ENCODE measurements at regions not wholly inside any gene's neighbourhood (a gene's known extent, or its start where the extent isn't known, plus 50 kb on each side); places are given as distances from the start of the nearest gene placed in this dataset.

GRCh38 chr2:2671826-2672225 lies 340.8 kb upstream of the MYT1L start:
- Mint-ChIP-seq H3K27me3 (no peaks in the 10 kb centered on the region), H3K27ac (no peak overlapping the region), H3K4me1 (no peaks in the 10 kb centered on the region), H3K36me3 (ENCODE audit: low read depth) (no peaks in the 10 kb centered on the region), H3K4me3 (no peak overlapping the region), H3K9me3 (no peaks in the 10 kb centered on the region)
- intact Hi-C loops (cut with micrococcal nuclease): no loop called here
- no peak for DNase-seq

GRCh38 chr2:2669316-2669715 lies 338.2 kb upstream of the MYT1L start:
- Mint-ChIP-seq H3K4me3 (no peak overlapping the region), H3K9me3 (no peaks in the 10 kb centered on the region), H3K36me3 (ENCODE audit: low read depth) (no peaks in the 10 kb centered on the region), H3K27me3 (no peaks in the 10 kb centered on the region), H3K27ac (no peak overlapping the region), H3K4me1 (no peaks in the 10 kb centered on the region)
- no peak for DNase-seq
- intact Hi-C loops (cut with micrococcal nuclease): no loop called here

GRCh38 chr2:2668681-2669265 lies 337.7 kb upstream of the MYT1L start:
- no peaks in the 10 kb centered on the region for H3K4me1 Mint-ChIP-seq
- no peaks in the 10 kb centered on the region for H3K36me3 Mint-ChIP-seq (ENCODE audit: low read depth)
- no peak overlapping the region for H3K4me3 Mint-ChIP-seq
- H3K27ac Mint-ChIP-seq: no peak overlapping the region
- intact Hi-C loops (cut with micrococcal nuclease): no loop called here
- no peaks in the 10 kb centered on the region for H3K9me3 Mint-ChIP-seq
- DNase-seq: no peak
- no peaks in the 10 kb centered on the region for H3K27me3 Mint-ChIP-seq

- intact Hi-C loops (cut with micrococcal nuclease): no loop called here
These were observed 336.6 kb upstream of the MYT1L start for GRCh38 chr2:2667690-2668089.

GRCh38 chr2:2665834-2666133 lies 334.7 kb upstream of the MYT1L start:
- no peak for DNase-seq
- H3K9me3 Mint-ChIP-seq: no peaks in the 10 kb centered on the region
- H3K4me3 Mint-ChIP-seq: no peak overlapping the region
- no peaks in the 10 kb centered on the region for H3K36me3 Mint-ChIP-seq (ENCODE audit: low read depth)
- no peak overlapping the region for H3K27ac Mint-ChIP-seq
- intact Hi-C loops (cut with micrococcal nuclease): no loop called here
- H3K27me3 Mint-ChIP-seq: no peaks in the 10 kb centered on the region
- no peaks in the 10 kb centered on the region for H3K4me1 Mint-ChIP-seq

More at GRCh38 chr2:2667690-2668089, 336.6 kb upstream of the MYT1L start:
- DNase-seq: no peak
- Mint-ChIP-seq H3K36me3 (ENCODE audit: low read depth) (no peaks in the 10 kb centered on the region), H3K4me3 (no peak overlapping the region), H3K27me3 (no peaks in the 10 kb centered on the region), H3K4me1 (no peaks in the 10 kb centered on the region), H3K9me3 (no peaks in the 10 kb centered on the region), H3K27ac (no peak overlapping the region)

GRCh38 chr2:2664989-2665833 lies 334.1 kb upstream of the MYT1L start:
- Mint-ChIP-seq H3K27me3 (no peaks in the 10 kb centered on the region), H3K4me3 (no peak overlapping the region), H3K27ac (no peak overlapping the region), H3K9me3 (no peaks in the 10 kb centered on the region), H3K4me1 (no peaks in the 10 kb centered on the region), H3K36me3 (ENCODE audit: low read depth) (no peaks in the 10 kb centered on the region)
- no peak for DNase-seq
- intact Hi-C loops (cut with micrococcal nuclease): no loop called here

GRCh38 chr2:2663401-2664036 lies 332.4 kb upstream of the MYT1L start:
- H3K27me3 Mint-ChIP-seq: no peaks in the 10 kb centered on the region
- intact Hi-C loops (cut with micrococcal nuclease): no loop called here
- no peak overlapping the region for H3K27ac Mint-ChIP-seq
- no peak for DNase-seq
- H3K4me1 Mint-ChIP-seq: no peaks in the 10 kb centered on the region
- H3K4me3 Mint-ChIP-seq: no peak overlapping the region
- no peaks in the 10 kb centered on the region for H3K36me3 Mint-ChIP-seq (ENCODE audit: low read depth)
- H3K9me3 Mint-ChIP-seq: peaks cover under 1% of the 10 kb centered on the region

GRCh38 chr2:2662847-2663356 lies 331.8 kb upstream of the MYT1L start:
- H3K9me3 Mint-ChIP-seq: peaks cover 7% of the 10 kb centered on the region

GRCh38 chr2:2662037-2662846 lies 331.2 kb upstream of the MYT1L start:
- no peak for DNase-seq
- no peak overlapping the region for H3K4me3 Mint-ChIP-seq
- intact Hi-C loops (cut with micrococcal nuclease): no loop called here
- no peaks in the 10 kb centered on the region for H3K27me3 Mint-ChIP-seq
- H3K27ac Mint-ChIP-seq: no peak overlapping the region
- no peaks in the 10 kb centered on the region for H3K4me1 Mint-ChIP-seq
- H3K36me3 Mint-ChIP-seq (ENCODE audit: low read depth): no peaks in the 10 kb centered on the region
- peaks cover 8% of the 10 kb centered on the region for H3K9me3 Mint-ChIP-seq

More at GRCh38 chr2:2662847-2663356, 331.8 kb upstream of the MYT1L start:
- Mint-ChIP-seq H3K4me3 (no peak overlapping the region), H3K4me1 (no peaks in the 10 kb centered on the region), H3K27ac (no peak overlapping the region), H3K27me3 (no peaks in the 10 kb centered on the region), H3K36me3 (ENCODE audit: low read depth) (no peaks in the 10 kb centered on the region)
- no peak for DNase-seq
- intact Hi-C loops (cut with micrococcal nuclease): no loop called here

- Mint-ChIP-seq H3K4me1 (no peaks in the 10 kb centered on the region), H3K27ac (peak overlapping the region; percentile 35), H3K4me3 (no peak overlapping the region), H3K27me3 (no peaks in the 10 kb centered on the region), H3K9me3 (peaks cover 8% of the 10 kb centered on the region), H3K36me3 (ENCODE audit: low read depth) (no peaks in the 10 kb centered on the region)
- no peak for DNase-seq
- intact Hi-C loops (cut with micrococcal nuclease): no loop called here
These were observed 329.8 kb upstream of the MYT1L start for GRCh38 chr2:2660789-2661355.

- DNase-seq: no peak
- H3K4me3 Mint-ChIP-seq: no peak overlapping the region
- H3K9me3 Mint-ChIP-seq: peaks cover 8% of the 10 kb centered on the region
- H3K36me3 Mint-ChIP-seq (ENCODE audit: low read depth): no peaks in the 10 kb centered on the region
- H3K4me1 Mint-ChIP-seq: no peaks in the 10 kb centered on the region
- intact Hi-C loops (cut with micrococcal nuclease): no loop called here
- H3K27me3 Mint-ChIP-seq: peaks cover 4% of the 10 kb centered on the region
- H3K27ac Mint-ChIP-seq: no peak overlapping the region
These were observed 326.3 kb upstream of the MYT1L start for GRCh38 chr2:2657121-2657962.

GRCh38 chr2:2656115-2657011 lies 325.3 kb upstream of the MYT1L start:
- Mint-ChIP-seq H3K27ac (no peak overlapping the region), H3K36me3 (ENCODE audit: low read depth) (no peaks in the 10 kb centered on the region), H3K4me3 (no peak overlapping the region), H3K4me1 (no peaks in the 10 kb centered on the region), H3K27me3 (peaks cover 4% of the 10 kb centered on the region), H3K9me3 (peaks cover 8% of the 10 kb centered on the region)
- intact Hi-C loops (cut with micrococcal nuclease): no loop called here
- no peak for DNase-seq
